ENCODE measurements at regions not wholly inside any gene's neighbourhood (a gene's known extent, or its start where the extent isn't known, plus 50 kb on each side); places are given as distances from the start of the nearest gene placed in this dataset.

DNA sequence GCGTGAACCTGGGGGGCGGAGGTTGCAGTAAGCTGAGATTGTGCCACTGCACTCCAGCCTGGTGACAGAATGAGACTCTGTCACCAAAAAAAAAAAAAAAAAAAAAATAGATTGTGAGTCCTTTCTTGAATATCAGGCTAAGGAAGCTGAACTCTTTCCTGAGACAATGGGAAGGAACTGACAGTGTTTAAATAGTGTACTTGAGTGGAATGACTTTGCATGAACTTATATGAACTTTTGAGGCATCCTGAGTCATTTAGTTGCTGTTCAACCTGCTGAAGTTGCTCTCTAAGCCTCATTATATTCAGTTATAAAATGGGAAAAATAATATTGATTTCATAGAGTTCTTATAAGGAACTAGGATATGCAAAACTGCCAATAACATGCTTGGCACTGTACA, 79.3 kb upstream of the LIMCH1 start:
- no peak overlapping the region for H2AFZ ChIP-seq (ENCODE audit: low read length)
- no peak overlapping the region for H3K4me2 ChIP-seq (ENCODE audit: insufficient read depth, low read length)
- no peaks in the 10 kb centered on the region for H3K9me3 ChIP-seq (ENCODE audit: low read depth, low read length)
- no peak for DNase-seq (ENCODE audit: insufficient read length, low spot score, missing footprints)
- H4K20me1 ChIP-seq (ENCODE audit: insufficient read depth, low read length), result no peaks in the 10 kb centered on the region
- H3K79me2 ChIP-seq (ENCODE audit: insufficient read depth, low read length), result no peaks in the 10 kb centered on the region
- TF ChIP-seq, protein P1, sequence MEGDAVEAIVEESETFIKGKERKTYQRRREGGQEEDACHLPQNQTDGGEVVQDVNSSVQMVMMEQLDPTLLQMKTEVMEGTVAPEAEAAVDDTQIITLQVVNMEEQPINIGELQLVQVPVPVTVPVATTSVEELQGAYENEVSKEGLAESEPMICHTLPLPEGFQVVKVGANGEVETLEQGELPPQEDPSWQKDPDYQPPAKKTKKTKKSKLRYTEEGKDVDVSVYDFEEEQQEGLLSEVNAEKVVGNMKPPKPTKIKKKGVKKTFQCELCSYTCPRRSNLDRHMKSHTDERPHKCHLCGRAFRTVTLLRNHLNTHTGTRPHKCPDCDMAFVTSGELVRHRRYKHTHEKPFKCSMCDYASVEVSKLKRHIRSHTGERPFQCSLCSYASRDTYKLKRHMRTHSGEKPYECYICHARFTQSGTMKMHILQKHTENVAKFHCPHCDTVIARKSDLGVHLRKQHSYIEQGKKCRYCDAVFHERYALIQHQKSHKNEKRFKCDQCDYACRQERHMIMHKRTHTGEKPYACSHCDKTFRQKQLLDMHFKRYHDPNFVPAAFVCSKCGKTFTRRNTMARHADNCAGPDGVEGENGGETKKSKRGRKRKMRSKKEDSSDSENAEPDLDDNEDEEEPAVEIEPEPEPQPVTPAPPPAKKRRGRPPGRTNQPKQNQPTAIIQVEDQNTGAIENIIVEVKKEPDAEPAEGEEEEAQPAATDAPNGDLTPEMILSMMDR (IDR thresholded peaks at IDR 0.05; ENCODE audit: extremely low read depth, low read depth, low read length), result no peak
- no peaks in the 10 kb centered on the region for H3K27me3 ChIP-seq (ENCODE audit: insufficient read depth, low read length)
- H3K4me3 ChIP-seq (ENCODE audit: insufficient read depth, low read length), result no peak overlapping the region
- no peaks in the 10 kb centered on the region for H3K4me1 ChIP-seq (ENCODE audit: insufficient read depth, low read length)
- H3K36me3 ChIP-seq (ENCODE audit: insufficient read depth, low read length), result no peaks in the 10 kb centered on the region
- H3K27ac ChIP-seq (ENCODE audit: low read depth, low read length), result no peak overlapping the region

GRCh38 chr4:41460641-41461040, 77.3 kb upstream of the LIMCH1 start:
- TF ChIP-seq, protein P1 (IDR thresholded peaks at IDR 0.05; ENCODE audit: extremely low read depth, low read depth, low read length), result no peak
- Histone ChIP-seq H3K79me2 (ENCODE audit: insufficient read depth, low read length) (no peaks in the 10 kb centered on the region), H3K27me3 (ENCODE audit: insufficient read depth, low read length) (no peaks in the 10 kb centered on the region), H3K4me3 (ENCODE audit: insufficient read depth, low read length) (no peak overlapping the region), H3K4me2 (ENCODE audit: insufficient read depth, low read length) (no peak overlapping the region), H4K20me1 (ENCODE audit: insufficient read depth, low read length) (no peaks in the 10 kb centered on the region), H3K9me3 (ENCODE audit: low read depth, low read length) (no peaks in the 10 kb centered on the region), H2AFZ (ENCODE audit: low read length) (no peak overlapping the region), H3K27ac (ENCODE audit: low read depth, low read length) (no peak overlapping the region), H3K4me1 (ENCODE audit: insufficient read depth, low read length) (no peaks in the 10 kb centered on the region), H3K36me3 (ENCODE audit: insufficient read depth, low read length) (no peaks in the 10 kb centered on the region)
- no peak for DNase-seq (ENCODE audit: insufficient read length, low spot score, missing footprints)

- Histone ChIP-seq H3K9me3 (ENCODE audit: low read depth, low read length) (no peaks in the 10 kb centered on the region), H2AFZ (ENCODE audit: low read length) (no peak overlapping the region), H3K4me3 (ENCODE audit: insufficient read depth, low read length) (no peak overlapping the region), H3K36me3 (ENCODE audit: insufficient read depth, low read length) (no peaks in the 10 kb centered on the region), H3K4me1 (ENCODE audit: insufficient read depth, low read length) (no peaks in the 10 kb centered on the region), H3K4me2 (ENCODE audit: insufficient read depth, low read length) (no peak overlapping the region), H3K79me2 (ENCODE audit: insufficient read depth, low read length) (no peaks in the 10 kb centered on the region), H4K20me1 (ENCODE audit: insufficient read depth, low read length) (no peaks in the 10 kb centered on the region), H3K27me3 (ENCODE audit: insufficient read depth, low read length) (no peaks in the 10 kb centered on the region), H3K27ac (ENCODE audit: low read depth, low read length) (no peak overlapping the region)
- no peak for DNase-seq (ENCODE audit: insufficient read length, low spot score, missing footprints)
- TF ChIP-seq, protein P1 (IDR thresholded peaks at IDR 0.05; ENCODE audit: extremely low read depth, low read depth, low read length), result no peak
Observed at GRCh38 chr4:41461780-41462307, 76.1 kb upstream of the LIMCH1 start.

DNA sequence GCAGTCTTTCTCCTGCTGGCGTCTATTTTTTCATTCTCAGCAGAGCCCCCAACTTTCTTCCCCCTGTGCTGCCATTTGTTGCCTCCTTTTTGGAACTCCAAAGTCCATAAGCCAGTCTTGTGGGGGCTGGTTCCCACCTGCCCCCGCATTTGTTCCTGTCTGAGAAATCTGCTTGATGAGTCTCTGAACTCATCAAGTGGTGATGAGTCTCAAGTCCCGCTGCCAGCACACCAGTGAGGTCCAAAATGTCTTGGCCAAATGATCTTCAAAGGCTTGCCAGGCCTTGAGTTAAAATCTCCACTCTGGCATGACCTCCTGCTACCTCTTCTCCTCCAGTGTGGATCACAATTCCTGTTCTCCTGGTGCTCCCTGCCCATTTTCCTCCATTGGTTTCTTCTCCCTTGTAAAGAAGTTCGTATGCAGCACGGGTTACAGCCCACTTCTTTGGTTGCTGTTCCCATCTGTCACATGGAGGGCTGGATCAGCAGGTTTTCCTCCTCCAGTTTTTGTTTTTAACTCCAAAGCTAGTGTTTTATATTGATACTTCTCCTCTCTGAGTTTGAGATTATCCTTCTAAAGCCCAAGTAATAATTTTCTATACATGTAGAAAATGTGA, 72.7 kb upstream of the LIMCH1 start:
- no peak overlapping the region for H3K4me2 ChIP-seq (ENCODE audit: insufficient read depth, low read length)
- no peak overlapping the region for H2AFZ ChIP-seq (ENCODE audit: low read length)
- H4K20me1 ChIP-seq (ENCODE audit: insufficient read depth, low read length), result no peaks in the 10 kb centered on the region
- no peaks in the 10 kb centered on the region for H3K36me3 ChIP-seq (ENCODE audit: insufficient read depth, low read length)
- TF ChIP-seq, protein P1 (IDR thresholded peaks at IDR 0.05; ENCODE audit: extremely low read depth, low read depth, low read length), result no peak
- no peaks in the 10 kb centered on the region for H3K27me3 ChIP-seq (ENCODE audit: insufficient read depth, low read length)
- H3K9me3 ChIP-seq (ENCODE audit: low read depth, low read length), result no peaks in the 10 kb centered on the region
- no peak overlapping the region for H3K27ac ChIP-seq (ENCODE audit: low read depth, low read length)
- no peak overlapping the region for H3K4me3 ChIP-seq (ENCODE audit: insufficient read depth, low read length)
- no peaks in the 10 kb centered on the region for H3K4me1 ChIP-seq (ENCODE audit: insufficient read depth, low read length)
- no peaks in the 10 kb centered on the region for H3K79me2 ChIP-seq (ENCODE audit: insufficient read depth, low read length)
- DNase-seq (ENCODE audit: insufficient read length, low spot score, missing footprints), result no peak

Measured in osteoblast (primary cell).